Midbrain (tissue), 1 donor: ENCODE measurements at regions not wholly inside any gene's neighbourhood (a gene's known extent, or its start where the extent isn't known, plus 50 kb on each side); places are given as distances from the start of the nearest gene placed in this dataset.

Experiments
- DNase-seq: peaks from one replicate; lab custom pipeline; 2025; lab: John Stamatoyannopoulos, UW

DNA sequence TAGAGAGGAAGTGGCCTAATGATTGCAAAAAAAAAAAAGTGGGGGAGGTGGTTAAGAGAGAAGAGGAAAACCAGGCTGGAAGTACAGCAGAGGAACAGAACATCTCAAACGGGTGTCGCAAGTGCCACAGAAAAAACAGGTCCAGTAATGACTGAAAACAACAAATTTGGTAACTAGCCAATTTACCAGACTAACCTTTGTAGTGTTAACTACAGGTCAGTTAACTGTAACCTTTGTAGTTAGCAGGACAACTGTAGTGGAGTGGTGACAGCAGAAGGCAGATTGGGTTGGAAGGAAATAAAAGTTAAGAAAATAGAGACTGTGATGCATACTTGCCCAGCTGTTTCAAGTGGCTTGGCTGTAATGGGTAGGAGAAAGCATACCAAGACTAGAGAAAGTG is 91.4 kb upstream of the CHST9 start:
- DNase-seq: no peak

DNA sequence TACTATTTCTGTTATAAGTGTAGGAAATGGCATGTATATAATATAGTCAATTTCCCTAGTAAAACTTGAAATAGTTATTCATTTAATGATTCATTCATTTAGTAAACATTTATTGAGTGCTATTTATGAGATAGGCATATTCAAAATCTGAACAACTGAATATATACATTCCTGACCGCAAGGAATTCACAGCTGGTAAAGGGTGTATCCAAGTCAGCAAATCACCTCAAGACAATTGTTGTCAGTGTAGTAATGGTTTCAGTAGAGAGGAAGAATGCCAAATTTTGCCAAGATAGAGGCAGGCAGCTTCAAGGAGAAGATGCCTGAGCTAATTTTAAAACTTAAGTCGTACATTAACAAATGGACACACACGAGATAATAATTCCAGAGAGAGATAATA is 89.8 kb upstream of the CHST9 start:
- DNase-seq: no peak

GRCh38 chr18:27270508-27270907 is 85.4 kb upstream of the CHST9 start:
- DNase-seq: no peak

DNA sequence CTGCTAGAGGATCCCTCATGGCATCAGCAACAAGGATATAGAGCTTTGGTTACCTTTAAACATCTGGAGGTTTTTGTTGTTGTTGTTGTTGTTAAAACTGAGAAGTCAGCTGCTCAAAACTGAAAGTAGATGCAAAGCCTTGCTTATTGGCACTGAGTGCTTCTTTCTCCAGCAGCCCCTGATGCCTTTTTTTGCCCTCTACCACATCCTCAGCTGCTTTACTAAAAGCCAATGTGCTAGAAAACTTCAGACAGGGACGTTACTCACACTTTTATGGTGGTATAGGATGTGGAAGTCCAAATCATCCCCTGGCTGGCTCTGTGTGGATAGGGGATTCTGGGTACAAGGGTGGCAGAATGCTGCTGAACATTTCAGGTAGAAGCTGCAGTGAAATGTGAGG is 78.3 kb upstream of the CHST9 start:
- no peak for DNase-seq

- no peak for DNase-seq
Measured at GRCh38 chr18:27261769-27262549, 76.9 kb upstream of the CHST9 start.

GRCh38 chr18:27253571-27253970 is 68.5 kb upstream of the CHST9 start:
- DNase-seq: no peak

DNA sequence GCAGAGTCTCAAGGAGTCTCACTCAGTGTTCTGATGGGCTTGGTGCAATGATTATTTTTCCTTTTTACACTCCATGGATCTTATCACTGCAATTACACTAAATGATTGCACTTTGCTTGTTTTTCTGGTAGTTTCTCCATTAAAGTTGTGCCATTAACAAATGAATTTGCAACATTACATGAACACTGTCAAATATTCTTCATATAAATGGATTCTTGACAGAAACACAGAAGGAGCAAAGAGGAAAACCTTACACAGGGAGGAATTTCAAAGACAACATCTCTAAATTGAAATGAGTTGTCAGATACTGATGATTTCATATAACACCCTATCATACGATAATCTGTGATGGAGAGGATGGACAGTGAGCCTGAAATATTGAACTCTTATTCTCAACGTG is 65.4 kb upstream of the CHST9 start:
- no peak for DNase-seq

GRCh38 chr18:27249933-27250332 is 64.8 kb upstream of the CHST9 start:
- no peak for DNase-seq

DNA sequence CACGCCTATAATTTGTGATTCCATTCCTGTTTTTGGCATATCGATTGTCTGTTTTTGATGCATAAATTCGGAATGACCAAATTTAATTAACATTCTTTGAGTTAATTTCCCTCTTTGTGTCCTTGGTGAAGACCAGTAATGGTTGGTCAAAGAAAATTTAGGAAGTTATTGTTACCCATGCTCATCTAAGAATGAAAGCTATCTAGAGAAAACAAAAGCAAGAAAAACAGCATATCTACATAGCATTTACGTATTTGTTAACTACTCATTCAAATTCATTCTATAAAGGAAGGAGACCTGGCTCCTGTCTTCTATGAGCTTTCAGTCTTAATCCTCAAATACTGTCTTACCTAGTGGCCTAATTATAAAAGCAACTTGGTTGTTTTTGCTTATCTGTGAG is 59.2 kb upstream of the CHST9 start:
- no peak for DNase-seq

DNA sequence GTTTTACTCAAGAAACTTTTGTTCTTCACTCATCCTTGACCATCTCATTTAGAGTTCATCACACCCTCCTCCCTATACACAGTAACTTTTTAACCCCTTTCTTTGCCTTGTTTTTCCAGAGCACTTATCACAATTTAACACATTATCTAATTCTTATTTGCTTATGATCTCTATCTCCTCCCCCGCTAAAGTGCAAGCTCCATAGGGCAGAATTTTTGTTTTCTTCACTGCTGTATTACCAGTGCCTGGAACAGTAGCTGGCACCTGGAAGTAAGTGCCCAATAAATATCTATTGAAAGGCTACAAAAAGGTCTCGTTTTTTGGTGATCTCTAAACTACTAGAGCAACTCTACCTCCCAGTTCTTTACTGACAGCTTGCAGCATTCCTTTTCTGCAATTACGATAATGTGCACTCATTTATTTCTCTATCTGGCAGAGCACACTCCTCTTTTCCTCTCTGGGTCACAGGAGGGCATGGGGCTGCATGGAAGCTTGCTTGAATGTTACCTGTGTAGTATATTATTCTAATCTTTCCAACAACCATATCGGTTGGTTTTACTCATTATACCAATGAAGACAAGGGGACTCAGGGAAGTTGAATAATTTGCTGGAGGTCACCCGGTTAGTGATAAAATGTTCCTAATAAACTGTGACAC is 57.4 kb upstream of the CHST9 start:
- no peak for DNase-seq

- DNase-seq: no peak
Measured at GRCh38 chr18:27240383-27240782, 55.3 kb upstream of the CHST9 start.

GRCh38 chr18:27239669-27240068 is 54.6 kb upstream of the CHST9 start:
- no peak for DNase-seq

- no peak for DNase-seq
Measured at GRCh38 chr18:27235218-27235870, 50.2 kb upstream of the CHST9 start.
